ENCODE measurements at regions not wholly inside any gene's neighbourhood (a gene's known extent, or its start where the extent isn't known, plus 50 kb on each side); places are given as distances from the start of the nearest gene placed in this dataset.
"Not testable (repeated sequence)": the region's sequence is repeated elsewhere in the genome, so short reads cannot be mapped to it uniquely, and the experiment has no call there.

DNA sequence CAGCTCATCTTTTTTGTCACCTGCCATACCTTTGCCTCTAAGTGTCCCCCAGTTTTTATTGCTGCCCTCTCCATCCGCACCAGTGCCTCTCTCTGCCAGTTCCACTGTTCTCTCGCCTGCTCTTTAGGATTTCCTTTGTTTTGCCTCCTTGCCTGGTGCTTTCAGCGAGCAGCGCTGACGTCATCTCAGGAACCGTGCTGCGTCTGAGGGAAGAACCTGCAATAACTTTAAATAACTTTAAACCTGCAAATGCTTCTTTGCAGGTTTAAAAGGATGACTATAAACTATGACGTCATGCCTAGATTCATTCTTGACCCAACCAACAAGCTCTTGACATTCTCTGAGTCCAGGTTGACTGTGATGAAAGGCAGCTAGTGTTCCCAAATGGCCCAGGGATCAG is 105.1 kb downstream of the LRRC74B start:
- in situ Hi-C loops (cut with HindIII; ENCODE audit: low pct_unique_long_range_greater_than_20kb, low sequenced_read_pairs); DNase-seq (ENCODE audit: low read depth in 1 of 2, low spot score in 1 of 2): not testable (repeated sequence)

- in situ Hi-C loops (cut with HindIII; ENCODE audit: low pct_unique_long_range_greater_than_20kb, low sequenced_read_pairs) = not testable (repeated sequence)
These were observed 142.1 kb downstream of the LRRC74B start for GRCh38 chr22:21187841-21188240.

DNA sequence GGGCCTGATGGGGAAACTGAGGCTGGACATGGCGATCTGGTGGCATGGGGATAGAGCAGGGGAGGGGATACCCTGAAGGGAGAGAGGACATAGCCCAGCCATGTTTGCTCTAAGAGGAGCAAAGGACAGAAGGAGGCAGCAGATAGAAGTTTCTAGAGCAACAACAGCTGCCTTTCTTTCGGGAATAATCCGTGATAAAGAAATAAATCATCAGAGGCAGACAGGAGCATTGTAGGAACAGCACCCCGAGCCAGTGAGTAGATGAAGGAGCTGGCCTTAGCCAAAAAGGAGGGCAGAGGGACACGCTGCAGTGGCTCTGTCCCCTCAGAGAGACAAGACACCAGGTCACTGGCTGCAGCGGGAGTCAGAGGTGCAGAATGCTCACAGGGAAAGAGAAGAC is 166.3 kb downstream of the LRRC74B start:
- DNase-seq (ENCODE audit: low read depth in 1 of 2, low spot score in 1 of 2); in situ Hi-C loops (cut with HindIII; ENCODE audit: low pct_unique_long_range_greater_than_20kb, low sequenced_read_pairs): not testable (repeated sequence)

More at GRCh38 chr22:21187841-21188240, 142.1 kb downstream of the LRRC74B start:
- not testable (repeated sequence) for DNase-seq (ENCODE audit: low read depth in 1 of 2, low spot score in 1 of 2)

DNA sequence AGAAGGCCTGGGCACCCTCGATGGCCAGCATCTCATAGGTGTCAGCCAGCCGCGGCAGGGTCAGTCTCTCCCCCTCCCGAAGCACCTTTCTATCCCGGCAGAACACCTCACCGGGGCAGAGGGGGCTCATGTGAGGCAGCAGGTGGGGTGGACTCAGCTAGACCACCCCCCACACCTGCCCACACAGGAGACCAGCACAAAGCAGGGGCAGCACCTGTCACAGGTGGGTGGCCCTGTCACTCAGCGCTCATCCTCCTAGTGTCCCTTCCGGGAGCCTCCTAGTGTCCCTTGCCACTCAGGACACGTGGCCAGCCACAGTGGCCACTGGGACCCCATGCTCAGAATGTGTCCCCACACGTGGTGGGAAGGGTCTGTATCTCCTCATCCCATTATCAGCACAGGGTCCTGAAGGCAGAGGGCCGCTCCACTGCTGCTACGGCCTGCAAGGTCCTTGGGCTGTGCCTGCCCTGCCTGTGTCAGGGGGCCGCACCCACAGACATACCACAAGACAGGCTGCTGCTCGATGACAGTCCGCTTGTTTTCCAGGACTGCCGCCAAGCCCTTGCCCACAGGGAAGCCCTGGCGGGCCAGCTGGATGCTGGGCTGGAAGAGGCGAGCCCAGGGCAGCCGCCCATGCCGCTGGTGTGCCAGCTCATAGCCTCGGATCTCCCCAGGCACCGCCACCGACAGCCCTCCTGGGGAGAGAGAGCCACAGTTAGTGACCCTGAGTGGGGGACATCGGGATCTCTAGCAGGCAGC is 167.4 kb upstream of the RIMBP3B start:
- in situ Hi-C loops (cut with HindIII; ENCODE audit: low pct_unique_long_range_greater_than_20kb, low sequenced_read_pairs) = not testable (repeated sequence)

DNA sequence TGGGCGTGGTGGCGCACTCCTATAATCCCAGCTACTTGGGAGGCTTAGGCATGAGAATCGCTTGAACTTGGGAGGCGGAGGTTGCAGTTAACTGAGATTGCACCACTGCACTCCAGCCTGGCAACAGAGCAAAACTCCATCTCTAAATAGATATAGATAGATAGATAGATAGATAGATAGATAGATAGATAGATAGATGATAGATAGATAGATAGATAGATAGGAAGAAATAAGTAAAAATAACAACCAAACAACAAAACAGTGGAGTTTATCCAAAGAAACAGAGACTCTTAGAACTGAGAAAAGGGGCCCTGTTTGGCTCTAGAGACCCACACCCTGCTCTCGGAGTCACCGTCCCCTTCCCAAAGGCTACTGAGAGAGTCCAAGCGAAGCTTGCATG is 158.7 kb upstream of the RIMBP3B start:
- DNase-seq (ENCODE audit: low read depth in 1 of 2, low spot score in 1 of 2); in situ Hi-C loops (cut with HindIII; ENCODE audit: low pct_unique_long_range_greater_than_20kb, low sequenced_read_pairs): not testable (repeated sequence)

More for the DNA sequence above, 167.4 kb upstream of the RIMBP3B start:
- not testable (repeated sequence) for DNase-seq (ENCODE audit: low read depth in 1 of 2, low spot score in 1 of 2)

DNA sequence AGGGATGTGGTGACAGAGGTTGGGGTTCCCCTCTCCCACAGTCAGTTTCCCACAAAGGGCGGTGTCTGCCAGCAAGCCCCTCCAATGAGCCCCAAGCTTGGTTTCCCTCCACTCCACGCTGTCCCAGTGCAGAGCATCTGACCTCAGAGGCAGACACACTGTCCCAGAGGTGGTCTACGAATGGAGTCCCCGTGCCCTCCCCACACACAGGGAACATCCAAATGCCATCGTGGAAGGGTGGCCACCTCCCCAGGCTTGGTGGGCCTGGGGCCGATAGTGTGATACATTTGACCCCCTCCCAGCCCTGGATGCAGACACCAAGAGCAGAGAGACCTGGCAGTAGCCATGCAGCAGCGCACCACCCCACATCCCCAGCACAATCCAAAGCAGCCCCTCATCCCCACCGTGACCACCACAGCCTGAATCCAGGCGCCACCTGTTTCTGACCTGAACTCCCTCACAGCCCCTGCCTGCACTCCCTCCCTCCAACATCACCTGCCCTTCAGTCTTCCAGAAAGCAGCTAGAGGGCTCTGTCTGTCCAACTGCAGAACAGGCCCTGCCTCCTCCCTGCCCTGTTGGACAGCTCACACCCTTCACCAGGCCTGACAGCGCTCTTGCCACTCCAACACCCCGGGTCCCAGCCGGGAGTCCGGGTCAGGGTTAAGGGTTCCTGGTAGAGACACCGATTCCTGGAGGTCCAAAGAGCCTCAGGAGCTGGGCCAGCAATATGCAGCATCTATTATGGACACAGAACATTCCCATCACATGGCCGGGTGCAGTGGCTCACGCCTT is 156.5 kb upstream of the RIMBP3B start:
- in situ Hi-C loops (cut with HindIII; ENCODE audit: low pct_unique_long_range_greater_than_20kb, low sequenced_read_pairs) = not testable (repeated sequence)
- peak in 1 of 2 experiments; percentile 27 for DNase-seq (ENCODE audit: low read depth in 1 of 2, low spot score in 1 of 2)

DNA sequence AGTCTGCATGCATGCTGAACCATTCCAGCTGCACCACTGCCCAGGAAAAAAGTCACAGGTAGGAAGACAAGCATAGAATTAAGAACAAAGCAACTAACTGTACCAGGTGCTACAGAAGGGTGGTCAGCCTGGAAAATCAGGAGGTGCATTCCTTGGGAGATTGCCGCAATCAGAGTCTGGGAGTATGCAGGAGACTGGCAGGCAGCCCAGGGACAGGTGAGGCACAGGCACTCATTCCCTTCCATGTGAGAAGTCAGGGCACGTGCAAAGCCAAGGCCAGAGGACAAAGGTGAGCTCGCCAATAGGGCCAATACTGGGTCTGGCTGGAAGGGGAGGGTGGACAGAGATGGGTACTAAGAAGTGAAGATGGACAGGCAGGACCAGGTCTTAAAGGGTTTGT is 132.1 kb upstream of the RIMBP3B start:
- in situ Hi-C loops (cut with HindIII; ENCODE audit: low pct_unique_long_range_greater_than_20kb, low sequenced_read_pairs); DNase-seq (ENCODE audit: low read depth in 1 of 2, low spot score in 1 of 2): not testable (repeated sequence)

- DNase-seq (ENCODE audit: low read depth in 1 of 2, low spot score in 1 of 2); in situ Hi-C loops (cut with HindIII; ENCODE audit: low pct_unique_long_range_greater_than_20kb, low sequenced_read_pairs): not testable (repeated sequence)
These were observed 100.9 kb upstream of the RIMBP3B start for GRCh38 chr22:21282646-21283045.

GRCh38 chr22:21293702-21294101 is 89.8 kb upstream of the RIMBP3B start:
- in situ Hi-C loops (cut with HindIII; ENCODE audit: low pct_unique_long_range_greater_than_20kb, low sequenced_read_pairs); DNase-seq (ENCODE audit: low read depth in 1 of 2, low spot score in 1 of 2): not testable (repeated sequence)

- DNase-seq (ENCODE audit: low read depth in 1 of 2, low spot score in 1 of 2); in situ Hi-C loops (cut with HindIII; ENCODE audit: low pct_unique_long_range_greater_than_20kb, low sequenced_read_pairs): not testable (repeated sequence)
These were observed 55.9 kb upstream of the RIMBP3B start for GRCh38 chr22:21327629-21328028.
